H1 (cell line): ENCODE measurements at regions not wholly inside any gene's neighbourhood (a gene's known extent, or its start where the extent isn't known, plus 50 kb on each side); places are given as distances from the start of the nearest gene placed in this dataset.

ENCODE experiments used
- CTCF ChIA-PET: fragments of 300-600 bp; sonication (Branson Sonifier 250); formaldehyde crosslinking; loops from one replicate; lab custom pipeline; 2021; ENCODE audit not compliant: partially characterized antibody; lab: Charles Lee
- POLR2A ChIA-PET: fragments of 300-600 bp; sonication (Branson Sonifier 250); formaldehyde crosslinking; loops from one replicate; lab custom pipeline; 2021; ENCODE audit warnings: inconsistent platforms; ENCODE audit not compliant: partially characterized antibody; lab: Charles Lee
- DNase-seq, 2 experiments: peaks; one replicate each; pipeline versions ENCODE4 v3.0.0 to v3.0.0-alpha.2; 2010 to 2022; ENCODE audit warnings: low spot score in 2 of 2, low read depth in 1 of 2, mixed read lengths in 1 of 2
- FAIRE-seq: peaks from 2 replicates; lab custom pipeline; 2011; peaks lifted over from hg19 to GRCh38; lab: Jason Lieb, UNC
- H2AFZ ChIP-seq: 2 replicates; pipeline ENCODE4 v1.8.1; 2012; ENCODE audit warnings: low read length, inconsistent platforms
- H2AK5ac ChIP-seq: 2 replicates; pipeline ENCODE4 v1.6.1; 2013; ENCODE audit warnings: low read depth, low read length
- H2BK120ac ChIP-seq: replicated peaks from 2 replicates; pipeline ENCODE3; 2013; ENCODE audit warnings: low read depth, low read length, inconsistent platforms
- H2BK12ac ChIP-seq: 2 replicates; pipeline ENCODE4 v1.6.1; 2013; ENCODE audit warnings: low read depth, low read length
- H2BK15ac ChIP-seq: 2 replicates; pipeline ENCODE4 v1.6.1; 2013; ENCODE audit warnings: low read length
- H2BK20ac ChIP-seq: 2 replicates; pipeline ENCODE4 v1.6.1; 2013; ENCODE audit warnings: low read length
- H2BK5ac ChIP-seq: 2 replicates; pipeline ENCODE4 v1.6.1; 2013; ENCODE audit warnings: low read depth, low read length
- H3K14ac ChIP-seq: 2 replicates; pipeline ENCODE4 v1.6.1; 2013; ENCODE audit warnings: inconsistent platforms; ENCODE audit not compliant: insufficient read length
- H3K18ac ChIP-seq: 2 replicates; pipeline ENCODE4 v1.6.1; 2013; ENCODE audit warnings: low read length; ENCODE audit errors: extremely low read depth
- H3K23ac ChIP-seq: 2 replicates; pipeline ENCODE4 v1.6.1; 2013; ENCODE audit warnings: inconsistent platforms; ENCODE audit not compliant: insufficient read length
- H3K23me2 ChIP-seq: 2 replicates; pipeline ENCODE4 v1.6.1; 2013; ENCODE audit warnings: low read depth, low read length
- H3K27ac ChIP-seq: 2 replicates; pipeline ENCODE4 v1.6.1; 2011; ENCODE audit warnings: low read depth, low read length, inconsistent platforms
- H3K27me3 ChIP-seq, 4 experiments: replicated peaks in 1 of 4; 1 replicate in 1 of 4; 2 replicates in 3 of 4; pipeline versions ENCODE4 v1.6.1 to v1.8.1; 2011 to 2013; ENCODE audit warnings: low read length in 3 of 4, mild to moderate bottlenecking in 3 of 4, inconsistent platforms in 2 of 4, mixed read lengths in 2 of 4, moderate library complexity in 1 of 4; ENCODE audit not compliant: control insufficient read depth in 3 of 4, insufficient read depth in 3 of 4; ENCODE audit errors: extremely low read depth in 1 of 4
- H3K36me3 ChIP-seq, 4 experiments: 2 replicates each; pipeline versions ENCODE4 v1.6.1 to v1.8.1; 2011 to 2013; ENCODE audit warnings: mild to moderate bottlenecking in 4 of 4, low read length in 3 of 4, moderate library complexity in 2 of 4, control low read depth in 1 of 4, inconsistent platforms in 1 of 4; ENCODE audit not compliant: insufficient read depth in 4 of 4, control insufficient read depth in 2 of 4
- H3K4ac ChIP-seq: replicated peaks from 2 replicates; pipeline ENCODE3; 2013; ENCODE audit warnings: low read length, low read depth, mixed read lengths, inconsistent platforms; ENCODE audit not compliant: insufficient read length
- H3K4me1 ChIP-seq, 4 experiments: replicated peaks in 1 of 4; 1 replicate in 1 of 4; 2 replicates in 3 of 4; pipeline versions ENCODE4 v1.6.1 to v1.8.1; 2011 to 2013; ENCODE audit warnings: low read length in 3 of 4, inconsistent platforms in 2 of 4, mixed read lengths in 1 of 4; ENCODE audit not compliant: insufficient read depth in 4 of 4, control insufficient read depth in 3 of 4
- H3K4me2 ChIP-seq, 2 experiments: 2 replicates each; pipeline versions ENCODE4 v1.6.1 to v1.8.1; 2011 to 2013; ENCODE audit warnings: low read depth in 2 of 2, low read length in 2 of 2, control low read depth in 1 of 2, inconsistent platforms in 1 of 2, mild to moderate bottlenecking in 1 of 2; ENCODE audit not compliant: insufficient read depth in 1 of 2
- H3K4me3 ChIP-seq, 4 experiments: fragments of 200-600, 300-600 bp in 1 of 4; sonication (generic), shearing (Covaris generic), sonication (Bioruptor Twin) in 1 of 4; 2 replicates each; pipeline versions ENCODE4 v1.5.1 to v1.8.1; 2011 to 2016; ENCODE audit warnings: low read length in 4 of 4, low read depth in 3 of 4, control low read depth in 2 of 4, inconsistent platforms in 2 of 4, mild to moderate bottlenecking in 2 of 4, mixed read lengths in 1 of 4, moderate library complexity in 1 of 4; ENCODE audit not compliant: insufficient read depth in 2 of 4; ENCODE audit errors: extremely low read depth in 1 of 4
- H3K56ac ChIP-seq: replicated peaks from 2 replicates; pipeline ENCODE3; 2013; ENCODE audit warnings: low read depth, mild to moderate bottlenecking, mixed read lengths, low read length, inconsistent platforms; ENCODE audit not compliant: insufficient read length
- H3K79me1 ChIP-seq: 2 replicates; pipeline ENCODE4 v1.6.1; 2013; ENCODE audit warnings: low read depth, low read length, control low read depth
- H3K79me2 ChIP-seq, 2 experiments: 2 replicates each; pipeline versions ENCODE4 v1.6.1 to v1.8.1; 2012 to 2013; ENCODE audit warnings: low read length in 2 of 2, mild to moderate bottlenecking in 2 of 2, inconsistent platforms in 1 of 2; ENCODE audit not compliant: insufficient read depth in 2 of 2, control insufficient read depth in 1 of 2
- H3K9ac ChIP-seq, 4 experiments: replicated peaks in 1 of 4; 1 replicate in 1 of 4; 2 replicates in 3 of 4; pipeline versions ENCODE4 v1.6.1 to v1.8.1; 2011 to 2013; ENCODE audit warnings: low read depth in 3 of 4, low read length in 3 of 4, control low read depth in 2 of 4, mild to moderate bottlenecking in 2 of 4, moderate library complexity in 2 of 4, inconsistent platforms in 1 of 4; ENCODE audit errors: extremely low read depth in 1 of 4
- H3K9me3 ChIP-seq, 2 experiments: 2 replicates each; pipeline versions ENCODE4 v1.6.1 to v1.8.1; 2012 to 2013; ENCODE audit warnings: mild to moderate bottlenecking in 2 of 2, moderate library complexity in 2 of 2, control low read depth in 1 of 2, inconsistent platforms in 1 of 2, low read depth in 1 of 2, low read length in 1 of 2, mixed read lengths in 1 of 2; ENCODE audit not compliant: insufficient read depth in 2 of 2
- H4K20me1 ChIP-seq, 2 experiments: replicated peaks in 1 of 2; 2 replicates each; pipeline versions ENCODE3 to v1.8.1; 2011 to 2013; ENCODE audit warnings: inconsistent platforms in 2 of 2, low read length in 2 of 2, mild to moderate bottlenecking in 1 of 2; ENCODE audit not compliant: insufficient read depth in 2 of 2, control insufficient read depth in 1 of 2
- H4K5ac ChIP-seq: 2 replicates; pipeline ENCODE4 v1.6.1; 2013; ENCODE audit warnings: low read length, low read depth, mixed read lengths, inconsistent platforms; ENCODE audit not compliant: insufficient read length
- H4K8ac ChIP-seq: 2 replicates; pipeline ENCODE4 v1.8.0; 2013; ENCODE audit warnings: mild to moderate bottlenecking, moderate library complexity, low read length, inconsistent platforms; ENCODE audit not compliant: insufficient read depth; ENCODE audit errors: extremely low read depth
- H4K91ac ChIP-seq: replicated peaks from 2 replicates; pipeline ENCODE3; 2013; ENCODE audit warnings: low read length, mixed read lengths, inconsistent platforms; ENCODE audit not compliant: insufficient read length
- ASH2L ChIP-seq: fragments of 200-600, 300-600 bp; sonication (generic); IDR thresholded peaks from one replicate; pipeline ENCODE4 v1.7.1; 2017; ENCODE audit warnings: low read length
- BCL11A ChIP-seq, 2 experiments: IDR thresholded peaks; one replicate each; pipeline ENCODE4 v1.6.1; 2011; ENCODE audit warnings: low read depth in 2 of 2, low read length in 2 of 2, mild to moderate bottlenecking in 2 of 2
- BRCA1 ChIP-seq: IDR thresholded peaks from 2 replicates; pipeline ENCODE4 v1.6.1; 2012; ENCODE audit warnings: low read depth, low read length, improper control_type of control experiment
- CBX8 ChIP-seq: fragments of 300-800, 300-1000 bp; sonication (generic); IDR thresholded peaks from 2 replicates; pipeline ENCODE4 v1.7.1; 2016; ENCODE audit warnings: low read depth, low read length, borderline replicate concordance
- CTBP2 ChIP-seq: IDR thresholded peaks from 2 replicates; pipeline ENCODE4 v1.7.0; 2011; ENCODE audit warnings: borderline replicate concordance, mild to moderate bottlenecking, moderate library complexity, mixed read lengths, low read length; ENCODE audit not compliant: insufficient read depth, insufficient read length
- JUND ChIP-seq: IDR thresholded peaks from 2 replicates; pipeline ENCODE4 v1.6.1; 2011; ENCODE audit warnings: mild to moderate bottlenecking, improper control_type of control experiment, low read length
- KDM1A ChIP-seq: fragments of 200-600, 300-600 bp; sonication (generic); IDR thresholded peaks from 2 replicates; pipeline ENCODE4 v1.7.1; 2016; ENCODE audit warnings: mild to moderate bottlenecking, low read length, borderline replicate concordance
- MAX ChIP-seq: IDR thresholded peaks from 2 replicates; pipeline ENCODE4 v1.6.1; 2012; ENCODE audit warnings: inconsistent platforms
- NANOG ChIP-seq: IDR thresholded peaks from 2 replicates; pipeline ENCODE4 v1.6.1; 2011; ENCODE audit warnings: low read length, low read depth, mild to moderate bottlenecking, inconsistent platforms; ENCODE audit not compliant: insufficient read depth, poor library complexity, severe bottlenecking
- RBBP5 ChIP-seq: IDR thresholded peaks from 2 replicates; pipeline ENCODE4 v1.7.1; 2012; ENCODE audit warnings: low read depth, mild to moderate bottlenecking, inconsistent platforms, low read length, moderate library complexity, borderline replicate concordance
- RFX5 ChIP-seq: IDR thresholded peaks from 2 replicates; pipeline ENCODE4 v1.6.1; 2011; ENCODE audit warnings: low read depth, low read length, improper control_type of control experiment, borderline replicate concordance
- SP1 ChIP-seq: IDR thresholded peaks from 2 replicates; pipeline ENCODE4 v1.6.1; 2011; ENCODE audit warnings: low read depth, low read length
- SP2 ChIP-seq: IDR thresholded peaks from 2 replicates; pipeline ENCODE4 v1.6.1; 2012; ENCODE audit warnings: mild to moderate bottlenecking, low read length, inconsistent platforms
- TEAD4 ChIP-seq: IDR thresholded peaks from 2 replicates; pipeline ENCODE4 v1.6.1; 2012; ENCODE audit warnings: low read depth, low read length, inconsistent platforms, mixed read lengths
- WGBS, 2 experiments: shearing (Covaris generic) in 1 of 2; methylation state at CpG; one replicate each; pipeline versions ENCODE4 v1.1.6 to v1.1.7; 2013 to 2015; ENCODE audit warnings: low lambda C conversion rate in 2 of 2, mixed read lengths in 2 of 2, inconsistent platforms in 1 of 2, low coverage in 1 of 2, missing lambda C conversion rate in 1 of 2; ENCODE audit not compliant: insufficient replicate concordance in 2 of 2, insufficient coverage in 1 of 2, insufficient read length in 1 of 2; ENCODE audit errors: extremely low coverage in 1 of 2, missing lambda C conversion rate in 1 of 2; 5-methylcytosine and 5-hydroxymethylcytosine counted together

- H2BK5ac ChIP-seq = no peak overlapping the region
- no peaks in the 10 kb centered on the region for H4K20me1 ChIP-seq
- no peak overlapping the region for H3K18ac ChIP-seq
- H3K27ac ChIP-seq = no peak overlapping the region
- 86% methylated on average over 1 of the region's 1 CpG; no CpG with 5 or more reads in 1 of the 2 experiments for WGBS, 2 experiments
- no peak overlapping the region for H4K5ac ChIP-seq
- no peaks in the 10 kb centered on the region for H3K23me2 ChIP-seq
- DNase-seq (no peak), FAIRE-seq (no peak)
- H3K4me3 ChIP-seq = no peak overlapping the region
- H3K4ac ChIP-seq = no peak overlapping the region
- no peak overlapping the region for H2BK20ac ChIP-seq
- H3K9ac ChIP-seq = no peak overlapping the region
- no peak overlapping the region for H3K4me2 ChIP-seq
- POLR2A ChIA-PET = no interaction called here
- H3K56ac ChIP-seq = no peak overlapping the region
- H3K14ac ChIP-seq = no peak overlapping the region
- no peak overlapping the region for H2BK12ac ChIP-seq
- no peaks in the 10 kb centered on the region for H3K9me3 ChIP-seq
- H3K79me2 ChIP-seq = no peaks in the 10 kb centered on the region
- no peak overlapping the region for H2AFZ ChIP-seq
- no peak overlapping the region for H4K8ac ChIP-seq
- no peak overlapping the region for H4K91ac ChIP-seq
- no peaks in the 10 kb centered on the region for H3K79me1 ChIP-seq
- no peak overlapping the region for H2AK5ac ChIP-seq
- H3K36me3 ChIP-seq = no peaks in the 10 kb centered on the region
- no peak overlapping the region for H2BK15ac ChIP-seq
- no peaks in the 10 kb centered on the region for H3K27me3 ChIP-seq
- no peak overlapping the region for H3K23ac ChIP-seq
- TF ChIP-seq KDM1A = no peak
- TF ChIP-seq BRCA1 = no peak
- no peak for TF ChIP-seq CBX8
- TF ChIP-seq CTBP2 = no peak
- TF ChIP-seq SP2 = no peak
- TF ChIP-seq BCL11A (IDR thresholded peaks at IDR 0.05; ENCODE audit: low read depth in 2 of 2, low read length in 2 of 2) = no peak
- no peak for TF ChIP-seq TEAD4
- no peak for TF ChIP-seq ASH2L
- TF ChIP-seq JUND = no peak
- no peak for TF ChIP-seq MAX
- TF ChIP-seq NANOG = no peak
- TF ChIP-seq SP1 = no peak
- no peak for TF ChIP-seq RBBP5
- TF ChIP-seq RFX5 = no peak
- CTCF ChIA-PET = no interaction called here
- H2BK120ac ChIP-seq = no peak overlapping the region
- H3K4me1 ChIP-seq = no peaks in the 10 kb centered on the region
These were observed 763.4 kb downstream of the LRFN5 start for GRCh38 chr14:42370056-42370455.
